H1 (cell line): ENCODE measurements at regions not wholly inside any gene's neighbourhood (a gene's known extent, or its start where the extent isn't known, plus 50 kb on each side); places are given as distances from the start of the nearest gene placed in this dataset.

Experiments
- CTCF ChIA-PET: fragments of 300-600 bp; sonication (Branson Sonifier 250); formaldehyde crosslinking; loops from one replicate; lab custom pipeline; 2021; ENCODE audit not compliant: partially characterized antibody; lab: Charles Lee
- POLR2A ChIA-PET: fragments of 300-600 bp; sonication (Branson Sonifier 250); formaldehyde crosslinking; loops from one replicate; lab custom pipeline; 2021; ENCODE audit warnings: inconsistent platforms; ENCODE audit not compliant: partially characterized antibody; lab: Charles Lee
- DNase-seq, 2 experiments: peaks; one replicate each; pipeline versions ENCODE4 v3.0.0 to v3.0.0-alpha.2; 2010 to 2022; ENCODE audit warnings: low spot score in 2 of 2, low read depth in 1 of 2, mixed read lengths in 1 of 2
- FAIRE-seq: peaks from 2 replicates; lab custom pipeline; 2011; peaks lifted over from hg19 to GRCh38; lab: Jason Lieb, UNC
- H2AFZ ChIP-seq: 2 replicates; pipeline ENCODE4 v1.8.1; 2012; ENCODE audit warnings: low read length, inconsistent platforms
- H2AK5ac ChIP-seq: 2 replicates; pipeline ENCODE4 v1.6.1; 2013; ENCODE audit warnings: low read depth, low read length
- H2BK120ac ChIP-seq: replicated peaks from 2 replicates; pipeline ENCODE3; 2013; ENCODE audit warnings: low read depth, low read length, inconsistent platforms
- H2BK12ac ChIP-seq: 2 replicates; pipeline ENCODE4 v1.6.1; 2013; ENCODE audit warnings: low read depth, low read length
- H2BK15ac ChIP-seq: 2 replicates; pipeline ENCODE4 v1.6.1; 2013; ENCODE audit warnings: low read length
- H2BK20ac ChIP-seq: 2 replicates; pipeline ENCODE4 v1.6.1; 2013; ENCODE audit warnings: low read length
- H2BK5ac ChIP-seq: 2 replicates; pipeline ENCODE4 v1.6.1; 2013; ENCODE audit warnings: low read depth, low read length
- H3K14ac ChIP-seq: 2 replicates; pipeline ENCODE4 v1.6.1; 2013; ENCODE audit warnings: inconsistent platforms; ENCODE audit not compliant: insufficient read length
- H3K18ac ChIP-seq: 2 replicates; pipeline ENCODE4 v1.6.1; 2013; ENCODE audit warnings: low read length; ENCODE audit errors: extremely low read depth
- H3K23ac ChIP-seq: 2 replicates; pipeline ENCODE4 v1.6.1; 2013; ENCODE audit warnings: inconsistent platforms; ENCODE audit not compliant: insufficient read length
- H3K23me2 ChIP-seq: 2 replicates; pipeline ENCODE4 v1.6.1; 2013; ENCODE audit warnings: low read depth, low read length
- H3K27ac ChIP-seq: 2 replicates; pipeline ENCODE4 v1.6.1; 2011; ENCODE audit warnings: low read depth, low read length, inconsistent platforms
- H3K27me3 ChIP-seq, 4 experiments: replicated peaks in 1 of 4; 1 replicate in 1 of 4; 2 replicates in 3 of 4; pipeline versions ENCODE4 v1.6.1 to v1.8.1; 2011 to 2013; ENCODE audit warnings: low read length in 3 of 4, mild to moderate bottlenecking in 3 of 4, inconsistent platforms in 2 of 4, mixed read lengths in 2 of 4, moderate library complexity in 1 of 4; ENCODE audit not compliant: control insufficient read depth in 3 of 4, insufficient read depth in 3 of 4; ENCODE audit errors: extremely low read depth in 1 of 4
- H3K36me3 ChIP-seq, 4 experiments: 2 replicates each; pipeline versions ENCODE4 v1.6.1 to v1.8.1; 2011 to 2013; ENCODE audit warnings: mild to moderate bottlenecking in 4 of 4, low read length in 3 of 4, moderate library complexity in 2 of 4, control low read depth in 1 of 4, inconsistent platforms in 1 of 4; ENCODE audit not compliant: insufficient read depth in 4 of 4, control insufficient read depth in 2 of 4
- H3K4ac ChIP-seq: replicated peaks from 2 replicates; pipeline ENCODE3; 2013; ENCODE audit warnings: low read length, low read depth, mixed read lengths, inconsistent platforms; ENCODE audit not compliant: insufficient read length
- H3K4me1 ChIP-seq, 4 experiments: replicated peaks in 1 of 4; 1 replicate in 1 of 4; 2 replicates in 3 of 4; pipeline versions ENCODE4 v1.6.1 to v1.8.1; 2011 to 2013; ENCODE audit warnings: low read length in 3 of 4, inconsistent platforms in 2 of 4, mixed read lengths in 1 of 4; ENCODE audit not compliant: insufficient read depth in 4 of 4, control insufficient read depth in 3 of 4
- H3K4me2 ChIP-seq, 2 experiments: 2 replicates each; pipeline versions ENCODE4 v1.6.1 to v1.8.1; 2011 to 2013; ENCODE audit warnings: low read depth in 2 of 2, low read length in 2 of 2, control low read depth in 1 of 2, inconsistent platforms in 1 of 2, mild to moderate bottlenecking in 1 of 2; ENCODE audit not compliant: insufficient read depth in 1 of 2
- H3K4me3 ChIP-seq, 4 experiments: fragments of 200-600, 300-600 bp in 1 of 4; sonication (generic), shearing (Covaris generic), sonication (Bioruptor Twin) in 1 of 4; 2 replicates each; pipeline versions ENCODE4 v1.5.1 to v1.8.1; 2011 to 2016; ENCODE audit warnings: low read length in 4 of 4, low read depth in 3 of 4, control low read depth in 2 of 4, inconsistent platforms in 2 of 4, mild to moderate bottlenecking in 2 of 4, mixed read lengths in 1 of 4, moderate library complexity in 1 of 4; ENCODE audit not compliant: insufficient read depth in 2 of 4; ENCODE audit errors: extremely low read depth in 1 of 4
- H3K56ac ChIP-seq: replicated peaks from 2 replicates; pipeline ENCODE3; 2013; ENCODE audit warnings: low read depth, mild to moderate bottlenecking, mixed read lengths, low read length, inconsistent platforms; ENCODE audit not compliant: insufficient read length
- H3K79me1 ChIP-seq: 2 replicates; pipeline ENCODE4 v1.6.1; 2013; ENCODE audit warnings: low read depth, low read length, control low read depth
- H3K79me2 ChIP-seq, 2 experiments: 2 replicates each; pipeline versions ENCODE4 v1.6.1 to v1.8.1; 2012 to 2013; ENCODE audit warnings: low read length in 2 of 2, mild to moderate bottlenecking in 2 of 2, inconsistent platforms in 1 of 2; ENCODE audit not compliant: insufficient read depth in 2 of 2, control insufficient read depth in 1 of 2
- H3K9ac ChIP-seq, 4 experiments: replicated peaks in 1 of 4; 1 replicate in 1 of 4; 2 replicates in 3 of 4; pipeline versions ENCODE4 v1.6.1 to v1.8.1; 2011 to 2013; ENCODE audit warnings: low read depth in 3 of 4, low read length in 3 of 4, control low read depth in 2 of 4, mild to moderate bottlenecking in 2 of 4, moderate library complexity in 2 of 4, inconsistent platforms in 1 of 4; ENCODE audit errors: extremely low read depth in 1 of 4
- H3K9me3 ChIP-seq, 2 experiments: 2 replicates each; pipeline versions ENCODE4 v1.6.1 to v1.8.1; 2012 to 2013; ENCODE audit warnings: mild to moderate bottlenecking in 2 of 2, moderate library complexity in 2 of 2, control low read depth in 1 of 2, inconsistent platforms in 1 of 2, low read depth in 1 of 2, low read length in 1 of 2, mixed read lengths in 1 of 2; ENCODE audit not compliant: insufficient read depth in 2 of 2
- H4K20me1 ChIP-seq, 2 experiments: replicated peaks in 1 of 2; 2 replicates each; pipeline versions ENCODE3 to v1.8.1; 2011 to 2013; ENCODE audit warnings: inconsistent platforms in 2 of 2, low read length in 2 of 2, mild to moderate bottlenecking in 1 of 2; ENCODE audit not compliant: insufficient read depth in 2 of 2, control insufficient read depth in 1 of 2
- H4K5ac ChIP-seq: 2 replicates; pipeline ENCODE4 v1.6.1; 2013; ENCODE audit warnings: low read length, low read depth, mixed read lengths, inconsistent platforms; ENCODE audit not compliant: insufficient read length
- H4K8ac ChIP-seq: 2 replicates; pipeline ENCODE4 v1.8.0; 2013; ENCODE audit warnings: mild to moderate bottlenecking, moderate library complexity, low read length, inconsistent platforms; ENCODE audit not compliant: insufficient read depth; ENCODE audit errors: extremely low read depth
- H4K91ac ChIP-seq: replicated peaks from 2 replicates; pipeline ENCODE3; 2013; ENCODE audit warnings: low read length, mixed read lengths, inconsistent platforms; ENCODE audit not compliant: insufficient read length
- BRCA1 ChIP-seq: IDR thresholded peaks from 2 replicates; pipeline ENCODE4 v1.6.1; 2012; ENCODE audit warnings: low read depth, low read length, improper control_type of control experiment
- CEBPB ChIP-seq: IDR thresholded peaks from 2 replicates; pipeline ENCODE4 v1.6.1; 2012; ENCODE audit warnings: low read depth, low read length
- MAFK ChIP-seq: IDR thresholded peaks from 2 replicates; pipeline ENCODE4 v1.6.1; 2012; ENCODE audit warnings: low read depth, mild to moderate bottlenecking, improper control_type of control experiment, low read length
- SIRT6 ChIP-seq: IDR thresholded peaks from one replicate; pipeline ENCODE4 v1.7.1; 2012; ENCODE audit warnings: low read length, inconsistent platforms
- TAF1 ChIP-seq: IDR thresholded peaks from 2 replicates; pipeline ENCODE4 v1.6.1; 2011; ENCODE audit warnings: mild to moderate bottlenecking, low read depth, low read length
- WGBS, 2 experiments: shearing (Covaris generic) in 1 of 2; methylation state at CpG; one replicate each; pipeline versions ENCODE4 v1.1.6 to v1.1.7; 2013 to 2015; ENCODE audit warnings: low lambda C conversion rate in 2 of 2, mixed read lengths in 2 of 2, inconsistent platforms in 1 of 2, low coverage in 1 of 2, missing lambda C conversion rate in 1 of 2; ENCODE audit not compliant: insufficient replicate concordance in 2 of 2, insufficient coverage in 1 of 2, insufficient read length in 1 of 2; ENCODE audit errors: extremely low coverage in 1 of 2, missing lambda C conversion rate in 1 of 2; 5-methylcytosine and 5-hydroxymethylcytosine counted together

- TF ChIP-seq TAF1 (no peak), CEBPB (no peak), BRCA1 (no peak), MAFK (no peak), SIRT6 (no peak)
- Histone ChIP-seq H2BK5ac (no peak overlapping the region), H3K4ac (no peak overlapping the region), H3K27me3 (peaks cover 0 to under 1% (median 0%) of the 10 kb centered on the region in 4 experiments; a peak in 1 of 7 replicates), H2AK5ac (no peak overlapping the region), H3K4me2 (no peak overlapping the region), H3K9ac (no peak overlapping the region), H2BK15ac (no peak overlapping the region), H4K8ac (no peak overlapping the region), H3K4me3 (no peak overlapping the region), H4K20me1 (no peaks in the 10 kb centered on the region), H3K79me2 (no peaks in the 10 kb centered on the region), H4K91ac (no peak overlapping the region), H4K5ac (no peak overlapping the region), H2BK12ac (no peak overlapping the region), H2BK20ac (no peak overlapping the region), H3K23ac (no peak overlapping the region), H2BK120ac (no peak overlapping the region), H3K27ac (no peak overlapping the region), H3K23me2 (no peaks in the 10 kb centered on the region), H3K56ac (no peak overlapping the region), H3K9me3 (no peaks in the 10 kb centered on the region), H2AFZ (no peak overlapping the region), H3K79me1 (no peaks in the 10 kb centered on the region), H3K36me3 (no peaks in the 10 kb centered on the region), H3K18ac (no peak overlapping the region), H3K14ac (no peak overlapping the region), H3K4me1 (no peaks in the 10 kb centered on the region; a peak in 1 of 7 replicates)
- CTCF ChIA-PET: interaction anchor here (1.3 to 2.0 kb wide), 3 partner anchors 9 to 306 kb away, joined by 3 to 5 read pairs (median 5); no protein-coding TSS in a partner anchor
- DNase-seq (no peak), FAIRE-seq (no peak)
- POLR2A ChIA-PET: interaction anchor here (1.2 kb wide), 1 partner anchor 12 kb away, joined by 3 read pairs; no protein-coding TSS in a partner anchor
- 100% methylated on average over 1 of the region's 1 CpG; no CpG with 5 or more reads in 1 of the 2 experiments for WGBS, 2 experiments
These were observed 254.1 kb downstream of the HNMT start for GRCh38 chr2:138218397-138218796.
